Brain pericyte (primary cell): ENCODE measurements at regions not wholly inside any gene's neighbourhood (a gene's known extent, or its start where the extent isn't known, plus 50 kb on each side); places are given as distances from the start of the nearest gene placed in this dataset.
"Not testable (repeated sequence)": the region's sequence is repeated elsewhere in the genome, so short reads cannot be mapped to it uniquely, and the experiment has no call there.

Source experiments
- DNase-seq: peaks from one replicate; pipeline ENCODE4 v3.0.0-alpha.2; 2012; ENCODE audit warnings: low read depth, low spot score

GRCh38 chr2:228956701-228957474, 314.2 kb downstream of the PID1 start:
- DNase-seq = no peak

GRCh38 chr2:228949831-228950230, 321.3 kb downstream of the PID1 start:
- no peak for DNase-seq

- no peak for DNase-seq
Measured at GRCh38 chr2:228945710-228946109, 325.4 kb downstream of the PID1 start.

- DNase-seq = no peak
Measured at GRCh38 chr2:228942856-228943255, 328.2 kb downstream of the PID1 start.

GRCh38 chr2:228938629-228939028, 332.5 kb downstream of the PID1 start:
- no peak for DNase-seq

GRCh38 chr2:228927028-228928010, 343.8 kb downstream of the PID1 start:
- no peak for DNase-seq

GRCh38 chr2:228919808-228920207, 351.3 kb downstream of the PID1 start:
- no peak for DNase-seq

- DNase-seq = no peak
Measured at GRCh38 chr2:228917220-228917619, 353.9 kb downstream of the PID1 start.

- no peak for DNase-seq
Measured at GRCh38 chr2:228916416-228917090, 354.5 kb downstream of the PID1 start.

GRCh38 chr2:228913176-228913575, 357.9 kb downstream of the PID1 start:
- DNase-seq = no peak

GRCh38 chr2:228910872-228911271, 360.2 kb downstream of the PID1 start:
- not testable (repeated sequence) for DNase-seq

- no peak for DNase-seq
Measured at GRCh38 chr2:228902176-228902575, 368.9 kb downstream of the PID1 start.

GRCh38 chr2:228901531-228901930, 369.6 kb downstream of the PID1 start:
- DNase-seq = no peak

GRCh38 chr2:228878138-228878537, 392.9 kb downstream of the PID1 start:
- DNase-seq = no peak

GRCh38 chr2:228876276-228876675, 394.8 kb downstream of the PID1 start:
- no peak for DNase-seq

GRCh38 chr2:228875152-228875900, 395.8 kb downstream of the PID1 start:
- DNase-seq = no peak

- DNase-seq = no peak
Measured at GRCh38 chr2:228871012-228871411, 400.1 kb downstream of the PID1 start.

GRCh38 chr2:228869636-228870264, 401.3 kb downstream of the PID1 start:
- no peak for DNase-seq

GRCh38 chr2:228867406-228867805, 403.7 kb downstream of the PID1 start:
- DNase-seq = no peak

- no peak for DNase-seq
Measured at GRCh38 chr2:228866781-228867180, 404.3 kb downstream of the PID1 start.

GRCh38 chr2:228866044-228866443, 405.0 kb downstream of the PID1 start:
- DNase-seq = no peak
